ENCODE measurements at regions not wholly inside any gene's neighbourhood (a gene's known extent, or its start where the extent isn't known, plus 50 kb on each side); places are given as distances from the start of the nearest gene placed in this dataset.

DNA sequence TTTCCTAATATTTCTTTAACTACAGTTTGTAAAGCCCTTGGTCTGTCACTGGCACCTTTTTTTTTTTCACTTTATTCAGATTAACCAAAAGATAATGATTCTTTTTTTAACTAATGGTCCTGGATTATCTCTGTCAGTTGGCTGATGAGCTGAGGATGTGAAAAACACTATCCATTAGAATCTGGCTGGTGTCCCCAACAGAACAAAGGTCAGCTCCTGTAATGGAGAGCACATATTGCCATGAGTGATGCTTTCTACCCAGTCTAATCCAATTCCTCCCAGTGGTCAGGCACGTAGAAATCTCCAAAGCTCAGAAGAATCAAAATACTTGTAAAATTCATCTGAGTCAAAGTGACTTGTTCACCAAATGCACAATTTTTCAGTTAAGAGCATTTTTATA lies 491.7 kb upstream of the PIK3R1 start:
- TF ChIP-seq, protein P1, sequence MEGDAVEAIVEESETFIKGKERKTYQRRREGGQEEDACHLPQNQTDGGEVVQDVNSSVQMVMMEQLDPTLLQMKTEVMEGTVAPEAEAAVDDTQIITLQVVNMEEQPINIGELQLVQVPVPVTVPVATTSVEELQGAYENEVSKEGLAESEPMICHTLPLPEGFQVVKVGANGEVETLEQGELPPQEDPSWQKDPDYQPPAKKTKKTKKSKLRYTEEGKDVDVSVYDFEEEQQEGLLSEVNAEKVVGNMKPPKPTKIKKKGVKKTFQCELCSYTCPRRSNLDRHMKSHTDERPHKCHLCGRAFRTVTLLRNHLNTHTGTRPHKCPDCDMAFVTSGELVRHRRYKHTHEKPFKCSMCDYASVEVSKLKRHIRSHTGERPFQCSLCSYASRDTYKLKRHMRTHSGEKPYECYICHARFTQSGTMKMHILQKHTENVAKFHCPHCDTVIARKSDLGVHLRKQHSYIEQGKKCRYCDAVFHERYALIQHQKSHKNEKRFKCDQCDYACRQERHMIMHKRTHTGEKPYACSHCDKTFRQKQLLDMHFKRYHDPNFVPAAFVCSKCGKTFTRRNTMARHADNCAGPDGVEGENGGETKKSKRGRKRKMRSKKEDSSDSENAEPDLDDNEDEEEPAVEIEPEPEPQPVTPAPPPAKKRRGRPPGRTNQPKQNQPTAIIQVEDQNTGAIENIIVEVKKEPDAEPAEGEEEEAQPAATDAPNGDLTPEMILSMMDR (IDR thresholded peaks at IDR 0.05): no peak
- no peak for TF ChIP-seq POLR2A (IDR thresholded peaks at IDR 0.05)
